ENCODE measurements at regions not wholly inside any gene's neighbourhood (a gene's known extent, or its start where the extent isn't known, plus 50 kb on each side); places are given as distances from the start of the nearest gene placed in this dataset.

GRCh38 chr1:87796471-87796901 lies 467.8 kb downstream of the LMO4 start:
- Histone ChIP-seq H3F3A (ENCODE audit: insufficient read depth, low read length) (no peaks in the 10 kb centered on the region), H3K4me1 (ENCODE audit: insufficient read depth, low read length, severe bottlenecking) (no peaks in the 10 kb centered on the region), H3K36me3 (ENCODE audit: insufficient read depth, low read length) (no peaks in the 10 kb centered on the region), H3K9me2 (ENCODE audit: low read depth, low read length) (no peaks in the 10 kb centered on the region), H3K79me2 (ENCODE audit: insufficient read depth, low read length) (no peaks in the 10 kb centered on the region), H3K4me2 (ENCODE audit: low read length) (no peak overlapping the region), H4K20me1 (ENCODE audit: insufficient read depth, low read length) (no peaks in the 10 kb centered on the region), H3K27me3 (ENCODE audit: insufficient read depth, low read length) (no peaks in the 10 kb centered on the region), H3K27ac (ENCODE audit: low read depth, low read length, poor library complexity, severe bottlenecking) (no peak overlapping the region), H3K9ac (ENCODE audit: low read length) (no peak overlapping the region), H2AFZ (ENCODE audit: low read length) (no peak overlapping the region), H3K4me3 (ENCODE audit: low read depth, low read length, poor library complexity, severe bottlenecking) (no peak overlapping the region), H3K9me3 (ENCODE audit: low read length) (no peaks in the 10 kb centered on the region)
- TF ChIP-seq EZH2 (IDR thresholded peaks at IDR 0.05; ENCODE audit: borderline replicate concordance, low read length) (no peak), CTCF (IDR thresholded peaks at IDR 0.05; ENCODE audit: low read length) (no peak)

- H2AFZ ChIP-seq (ENCODE audit: low read length), result no peak overlapping the region
- no peak overlapping the region for H3K4me2 ChIP-seq (ENCODE audit: low read length)
- H3K4me1 ChIP-seq (ENCODE audit: insufficient read depth, low read length, severe bottlenecking), result no peaks in the 10 kb centered on the region
- H3K4me3 ChIP-seq (ENCODE audit: low read depth, low read length, poor library complexity, severe bottlenecking), result no peak overlapping the region
- H3K9me3 ChIP-seq (ENCODE audit: low read length), result no peaks in the 10 kb centered on the region
- no peaks in the 10 kb centered on the region for H3K27me3 ChIP-seq (ENCODE audit: insufficient read depth, low read length)
- no peaks in the 10 kb centered on the region for H3F3A ChIP-seq (ENCODE audit: insufficient read depth, low read length)
- no peaks in the 10 kb centered on the region for H4K20me1 ChIP-seq (ENCODE audit: insufficient read depth, low read length)
- no peak overlapping the region for H3K9ac ChIP-seq (ENCODE audit: low read length)
- H3K79me2 ChIP-seq (ENCODE audit: insufficient read depth, low read length), result no peaks in the 10 kb centered on the region
- no peak overlapping the region for H3K27ac ChIP-seq (ENCODE audit: low read depth, low read length, poor library complexity, severe bottlenecking)
- H3K36me3 ChIP-seq (ENCODE audit: insufficient read depth, low read length), result no peaks in the 10 kb centered on the region
- TF ChIP-seq EZH2 (IDR thresholded peaks at IDR 0.05; ENCODE audit: borderline replicate concordance, low read length), result no peak
- no peak for TF ChIP-seq CTCF (IDR thresholded peaks at IDR 0.05; ENCODE audit: low read length)
- no peaks in the 10 kb centered on the region for H3K9me2 ChIP-seq (ENCODE audit: low read depth, low read length)
Measured at GRCh38 chr1:87799451-87799850, 470.8 kb downstream of the LMO4 start.

- H3K4me3 ChIP-seq (ENCODE audit: low read depth, low read length, poor library complexity, severe bottlenecking), result no peak overlapping the region
- H3K79me2 ChIP-seq (ENCODE audit: insufficient read depth, low read length), result no peaks in the 10 kb centered on the region
- no peak overlapping the region for H3K27ac ChIP-seq (ENCODE audit: low read depth, low read length, poor library complexity, severe bottlenecking)
Measured at GRCh38 chr1:87800006-87800405, 471.3 kb downstream of the LMO4 start.

More at GRCh38 chr1:87800006-87800405, 471.3 kb downstream of the LMO4 start:
- H3K9me2 ChIP-seq (ENCODE audit: low read depth, low read length), result no peaks in the 10 kb centered on the region
- no peaks in the 10 kb centered on the region for H3K9me3 ChIP-seq (ENCODE audit: low read length)
- H3K9ac ChIP-seq (ENCODE audit: low read length), result no peak overlapping the region
- no peak overlapping the region for H3K4me2 ChIP-seq (ENCODE audit: low read length)
- no peaks in the 10 kb centered on the region for H4K20me1 ChIP-seq (ENCODE audit: insufficient read depth, low read length)
- H3K27me3 ChIP-seq (ENCODE audit: insufficient read depth, low read length), result no peaks in the 10 kb centered on the region
- no peaks in the 10 kb centered on the region for H3K36me3 ChIP-seq (ENCODE audit: insufficient read depth, low read length)
- no peaks in the 10 kb centered on the region for H3F3A ChIP-seq (ENCODE audit: insufficient read depth, low read length)
- no peaks in the 10 kb centered on the region for H3K4me1 ChIP-seq (ENCODE audit: insufficient read depth, low read length, severe bottlenecking)
- H2AFZ ChIP-seq (ENCODE audit: low read length), result no peak overlapping the region
- no peak for TF ChIP-seq EZH2 (IDR thresholded peaks at IDR 0.05; ENCODE audit: borderline replicate concordance, low read length)
- no peak for TF ChIP-seq CTCF (IDR thresholded peaks at IDR 0.05; ENCODE audit: low read length)

All from OCI-LY1 (cell line).